OCI-M1 (cell line): ENCODE measurements at regions not wholly inside any gene's neighbourhood (a gene's known extent, or its start where the extent isn't known, plus 50 kb on each side); places are given as distances from the start of the nearest gene placed in this dataset.
A peak's percentile ranks its signal among the peaks of the same experiment; 100 is the strongest.

Experiments used
- DNase-seq: peaks from one replicate; lab custom pipeline; 2025; lab: John Stamatoyannopoulos, UW

DNA sequence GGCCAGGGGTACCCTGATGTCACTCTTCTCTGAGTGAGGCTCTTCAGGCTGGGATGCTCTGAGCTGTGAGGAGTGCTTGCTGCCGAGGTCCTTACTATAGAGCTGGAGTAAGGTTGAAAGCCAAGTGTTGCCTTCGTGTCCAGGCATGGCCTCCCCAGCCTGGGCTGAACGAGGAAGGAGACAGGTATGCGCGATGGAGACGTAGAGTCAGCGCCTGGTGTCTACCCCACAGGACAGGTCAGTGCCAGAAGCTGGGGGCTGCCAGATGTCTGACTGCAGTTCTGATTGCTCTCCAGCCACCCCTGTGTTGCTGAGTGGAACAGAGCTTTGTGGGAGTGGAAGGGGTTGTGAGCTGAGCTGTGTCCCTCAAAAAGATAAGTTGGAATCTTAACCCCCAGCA is 135.8 kb upstream of the AJAP1 start:
- no peak for DNase-seq

DNA sequence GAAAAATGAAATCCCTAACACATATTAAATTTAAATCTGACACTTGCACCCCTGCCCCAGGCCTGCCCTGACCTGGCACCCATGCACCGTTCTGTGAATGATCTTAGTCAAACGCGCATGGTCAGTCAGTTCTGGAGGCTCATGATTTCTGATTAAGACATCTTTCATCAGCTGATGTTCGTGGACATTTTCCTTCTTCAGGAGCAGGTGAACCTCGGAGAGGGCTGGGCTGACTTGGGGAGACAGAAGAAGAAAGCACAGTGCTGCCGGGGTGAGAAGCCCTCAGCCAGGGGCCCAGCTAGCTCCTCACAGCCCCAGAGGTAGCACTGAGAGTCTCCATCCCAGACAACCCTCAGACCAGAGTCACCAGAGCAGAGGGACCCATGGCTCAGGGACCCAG is 134.5 kb upstream of the AJAP1 start:
- DNase-seq, result no peak

DNA sequence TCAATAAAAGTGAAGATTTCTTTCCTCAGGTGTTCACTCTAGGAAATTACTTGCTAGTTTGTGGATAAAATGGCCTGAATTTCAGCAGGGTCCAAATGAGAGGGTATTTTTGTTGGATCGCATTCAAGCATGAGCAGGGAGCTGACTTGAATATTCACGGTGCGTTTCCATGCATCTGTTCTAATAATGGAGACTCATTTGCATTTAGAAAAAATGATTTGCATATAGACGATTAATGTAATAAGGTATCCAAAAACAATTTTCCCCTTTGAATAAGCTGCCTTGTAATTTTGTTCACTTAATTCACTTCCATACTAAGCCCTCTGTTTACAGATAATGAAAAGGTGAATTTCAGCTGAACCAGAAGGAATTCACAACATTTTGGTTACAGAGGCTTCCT is 130.9 kb upstream of the AJAP1 start:
- DNase-seq, result no peak

DNA sequence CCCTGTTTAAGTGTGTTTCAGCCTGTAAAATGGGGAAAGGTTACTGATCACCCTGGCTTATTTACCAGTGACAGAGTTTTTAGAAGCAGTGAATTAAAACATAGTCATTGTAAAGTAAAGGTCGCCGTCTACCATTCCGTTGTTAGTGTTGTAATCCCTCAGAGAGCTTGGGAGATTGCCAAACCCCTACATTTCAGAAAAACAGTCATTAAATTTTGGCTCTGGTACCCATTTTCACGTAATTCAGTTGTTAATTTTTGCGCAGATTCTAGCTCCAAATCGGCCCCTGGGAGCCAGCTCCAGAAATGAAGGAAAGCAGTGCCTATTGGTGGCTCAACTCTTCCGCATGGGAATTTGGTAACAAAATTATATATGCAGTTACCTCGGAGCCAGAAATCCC is 127.7 kb upstream of the AJAP1 start:
- no peak for DNase-seq

- no peak for DNase-seq
Measured at GRCh38 chr1:4527819-4528218, 126.6 kb upstream of the AJAP1 start.

- no peak for DNase-seq
Measured at GRCh38 chr1:4528590-4528989, 125.8 kb upstream of the AJAP1 start.

GRCh38 chr1:4529446-4530165 is 124.8 kb upstream of the AJAP1 start:
- DNase-seq, result no peak

- no peak for DNase-seq
Measured at GRCh38 chr1:4530166-4530785, 124.1 kb upstream of the AJAP1 start.

GRCh38 chr1:4531842-4532241 is 122.6 kb upstream of the AJAP1 start:
- DNase-seq, result no peak

- DNase-seq, result no peak
Measured at GRCh38 chr1:4532656-4533055, 121.8 kb upstream of the AJAP1 start.

GRCh38 chr1:4546911-4547310 is 107.5 kb upstream of the AJAP1 start:
- no peak for DNase-seq

- DNase-seq, result peak; percentile 9
Measured at GRCh38 chr1:4549930-4550329, 104.5 kb upstream of the AJAP1 start.

- DNase-seq, result no peak
Measured at GRCh38 chr1:4550941-4551340, 103.5 kb upstream of the AJAP1 start.

DNA sequence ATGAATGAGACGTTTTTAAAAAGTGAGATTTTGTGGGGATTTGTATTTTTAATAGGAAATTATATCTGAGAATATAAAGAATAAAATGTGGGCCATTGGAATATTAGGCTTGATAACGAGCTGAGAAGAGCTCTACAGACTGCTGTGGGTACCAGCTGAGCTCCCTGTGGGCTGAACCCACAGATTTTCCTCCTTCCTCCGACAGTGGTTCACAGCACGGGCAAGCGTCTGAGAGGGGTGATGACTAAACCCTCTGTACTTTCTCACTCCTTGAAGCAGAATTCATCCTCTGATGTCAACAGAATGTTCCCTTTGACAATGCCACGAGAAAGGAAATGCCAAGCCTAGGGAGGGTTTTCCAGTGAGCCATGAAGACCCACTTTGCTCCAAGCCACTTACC is 102.7 kb upstream of the AJAP1 start:
- DNase-seq, result no peak

DNA sequence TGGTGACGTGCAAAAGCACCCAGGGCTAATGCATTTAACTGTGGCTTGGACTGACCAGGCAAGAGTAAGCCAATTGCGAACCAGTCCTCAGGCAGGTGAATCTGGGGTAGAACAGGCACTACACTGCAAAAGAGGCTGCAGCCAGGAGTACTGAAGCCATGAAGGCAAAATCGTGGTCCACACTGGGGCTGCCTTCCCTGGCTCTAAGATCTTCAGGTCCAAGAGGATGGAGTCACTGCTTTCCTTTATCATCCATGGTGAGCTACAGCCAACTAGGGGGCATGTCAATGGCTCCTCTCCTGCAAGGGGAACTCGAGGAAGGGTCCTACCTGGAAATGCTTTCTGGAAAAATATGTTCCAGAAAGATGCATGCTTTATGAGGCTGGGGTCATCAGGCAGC is 100.6 kb upstream of the AJAP1 start:
- DNase-seq, result no peak

DNA sequence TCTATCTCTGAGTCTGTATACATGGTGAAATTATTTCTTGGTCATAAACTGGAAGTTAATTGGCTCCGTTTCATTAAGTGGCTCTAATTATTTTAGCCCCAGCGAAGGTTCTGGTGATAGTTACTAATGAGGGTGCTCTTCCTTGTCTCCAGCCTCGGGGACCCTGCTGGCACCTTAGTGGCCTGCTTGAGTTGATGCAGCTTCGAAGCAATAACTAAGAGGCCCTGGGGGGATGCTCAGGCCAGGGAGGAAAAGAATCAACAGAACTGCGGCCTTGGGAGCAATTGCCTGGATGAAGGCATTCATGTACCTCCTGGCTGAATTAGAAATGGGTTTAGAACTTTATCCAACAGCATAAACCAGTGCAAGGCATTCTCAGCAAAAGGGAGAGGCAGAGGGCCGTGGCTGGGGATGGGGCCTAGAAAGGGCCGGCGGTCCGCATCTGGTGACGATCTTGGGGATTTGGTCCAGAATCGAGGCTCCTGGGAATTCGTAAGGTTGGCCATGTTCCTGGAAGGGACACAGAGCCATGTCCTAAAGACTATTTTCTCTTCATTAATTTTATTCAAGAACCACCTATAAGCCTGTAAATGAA is 100.0 kb upstream of the AJAP1 start:
- no peak for DNase-seq

DNA sequence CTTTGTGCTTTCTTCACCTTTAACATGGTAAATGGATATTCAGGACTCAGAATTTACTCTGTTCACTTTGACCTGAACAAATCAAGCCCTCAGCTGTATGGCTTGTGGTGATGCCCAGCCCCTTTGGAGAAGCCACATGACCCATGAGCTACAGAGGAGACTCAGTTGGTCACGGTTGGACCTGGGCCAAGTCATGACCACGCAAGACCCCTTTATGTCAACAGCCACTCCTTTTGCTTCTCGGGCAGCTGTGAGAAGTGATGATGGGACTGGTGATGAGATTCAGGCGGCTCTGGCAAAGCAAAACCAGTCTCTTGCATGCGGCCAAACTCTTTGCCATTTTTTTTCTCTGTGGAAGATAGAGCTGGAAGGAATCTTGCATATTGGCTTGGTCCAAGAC is 96.5 kb upstream of the AJAP1 start:
- no peak for DNase-seq

- DNase-seq, result no peak
Measured at GRCh38 chr1:4561205-4561604, 93.2 kb upstream of the AJAP1 start.

GRCh38 chr1:4562321-4562720 is 92.1 kb upstream of the AJAP1 start:
- no peak for DNase-seq

DNA sequence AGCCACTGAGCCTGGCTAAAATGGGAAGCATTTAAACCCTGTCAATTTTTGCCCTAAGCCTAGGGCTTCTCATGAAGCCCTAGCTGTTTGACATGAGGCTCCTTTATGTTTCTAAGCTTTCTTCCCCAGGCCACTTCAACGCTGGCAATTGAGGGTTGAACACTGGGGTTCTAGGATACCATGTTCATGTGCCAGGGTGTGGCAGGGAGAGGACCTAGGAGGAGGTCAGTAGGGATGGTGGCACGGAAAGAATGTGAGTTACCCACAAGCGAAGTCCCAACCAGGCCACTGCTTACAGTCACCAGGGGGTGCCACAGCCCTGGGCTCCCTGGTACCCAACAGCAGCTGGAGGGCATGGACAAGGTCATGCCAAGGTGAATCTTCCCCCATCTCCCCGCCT is 90.8 kb upstream of the AJAP1 start:
- DNase-seq, result no peak

- no peak for DNase-seq
Measured at GRCh38 chr1:4564051-4564450, 90.4 kb upstream of the AJAP1 start.

- DNase-seq, result no peak
Measured at GRCh38 chr1:4565166-4565565, 89.2 kb upstream of the AJAP1 start.

DNA sequence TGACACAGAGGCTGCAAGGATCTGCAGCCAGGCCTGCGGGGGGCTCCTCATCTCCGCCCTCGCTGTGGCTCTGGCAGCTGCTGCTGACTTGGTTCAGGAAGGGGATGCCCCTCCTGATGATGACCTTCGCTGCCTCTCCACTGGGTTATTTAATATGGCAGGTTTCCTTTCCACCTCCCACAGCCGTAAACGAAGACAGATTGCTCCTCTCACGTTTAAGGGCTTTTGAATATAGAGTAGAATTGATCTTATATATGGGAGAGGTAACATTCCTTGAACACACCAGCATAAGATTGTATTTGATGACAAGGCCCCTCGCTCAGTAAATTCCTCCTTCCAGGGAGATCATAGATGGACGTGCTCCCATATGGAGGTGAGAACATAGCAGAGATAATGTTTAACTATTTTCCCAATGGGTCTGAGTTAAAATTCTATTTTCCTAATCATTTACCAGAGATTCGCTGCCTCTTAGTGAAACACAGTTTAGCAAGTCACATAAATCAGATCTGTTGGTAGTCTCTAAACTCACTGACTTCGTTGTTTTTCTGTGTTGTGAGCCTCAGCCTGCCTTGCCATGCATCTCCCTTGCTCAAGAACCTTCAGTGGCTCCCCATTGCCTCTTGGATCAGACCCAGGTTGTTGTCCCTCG is 88.5 kb upstream of the AJAP1 start:
- no peak for DNase-seq
